NCI-H526 treated with DMSO at 0.1 percent for 48 hours (cell line): ENCODE measurements at regions not wholly inside any gene's neighbourhood (a gene's known extent, or its start where the extent isn't known, plus 50 kb on each side); places are given as distances from the start of the nearest gene placed in this dataset.

Source experiments
- DNase-seq: peaks from one replicate; lab custom pipeline; 2025; lab: John Stamatoyannopoulos, UW

- DNase-seq = no peak
These were observed 105.1 kb upstream of the STT3B start for GRCh38 chr3:31427623-31428022.

DNA sequence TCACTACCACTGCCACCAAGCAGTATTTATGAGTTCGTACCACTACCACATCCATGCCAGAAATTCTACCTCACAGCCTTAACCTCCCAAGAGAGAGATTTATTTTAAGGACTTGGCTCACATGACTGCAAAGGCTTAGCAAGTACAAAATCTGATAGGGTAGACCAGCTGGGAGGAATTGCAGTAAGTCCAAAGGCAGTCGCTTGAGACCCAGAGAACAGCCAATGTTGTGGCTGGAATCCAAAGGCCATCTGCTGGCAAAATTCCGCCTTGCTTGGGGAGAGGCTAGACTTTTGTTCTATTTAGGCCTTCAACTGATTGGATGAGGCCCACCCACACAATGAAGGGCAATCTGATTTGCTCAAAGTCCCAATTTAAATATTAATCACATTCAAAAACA is 101.4 kb upstream of the STT3B start:
- DNase-seq = no peak

DNA sequence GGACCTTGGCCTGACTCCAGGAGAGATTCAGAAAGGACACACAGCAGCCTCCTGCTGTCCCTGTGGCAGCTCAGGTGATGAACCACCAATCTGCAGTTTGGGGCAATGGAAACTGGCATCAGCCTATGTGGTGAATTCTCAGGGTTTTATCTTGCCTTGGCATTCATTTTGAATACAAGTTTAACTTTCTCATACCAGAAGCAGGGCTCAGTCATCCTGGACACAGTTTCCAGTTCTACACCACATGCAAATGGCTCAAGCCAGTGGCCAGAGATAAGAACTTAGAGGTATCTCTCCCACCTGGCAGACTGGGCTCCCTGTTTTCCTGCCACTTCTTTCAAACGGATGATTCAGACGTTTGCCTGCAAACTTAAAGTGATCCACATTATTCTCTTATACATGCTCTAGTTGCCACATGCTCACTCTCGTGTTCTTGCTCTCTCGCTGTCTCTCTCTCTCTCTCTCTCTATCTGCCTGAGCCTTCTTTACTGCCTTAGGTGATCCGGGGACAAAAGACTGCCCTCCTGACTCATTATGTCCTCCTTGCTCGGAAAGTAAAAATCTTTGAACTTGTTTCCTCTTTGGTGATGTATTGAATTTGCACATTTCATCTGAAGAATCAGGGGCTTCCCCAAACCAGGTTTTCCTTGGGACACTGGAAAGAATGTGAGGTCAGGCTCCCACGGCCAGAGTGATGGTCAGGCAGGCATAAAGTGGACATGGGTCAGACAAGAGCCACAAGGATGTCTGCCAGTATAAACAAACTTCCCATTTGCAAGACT is 99.6 kb upstream of the STT3B start:
- no peak for DNase-seq

- no peak for DNase-seq
These were observed 99.1 kb upstream of the STT3B start for GRCh38 chr3:31433679-31433992.

GRCh38 chr3:31434819-31435218 is 97.9 kb upstream of the STT3B start:
- DNase-seq = no peak

GRCh38 chr3:31436830-31437229 is 95.9 kb upstream of the STT3B start:
- DNase-seq = no peak

DNA sequence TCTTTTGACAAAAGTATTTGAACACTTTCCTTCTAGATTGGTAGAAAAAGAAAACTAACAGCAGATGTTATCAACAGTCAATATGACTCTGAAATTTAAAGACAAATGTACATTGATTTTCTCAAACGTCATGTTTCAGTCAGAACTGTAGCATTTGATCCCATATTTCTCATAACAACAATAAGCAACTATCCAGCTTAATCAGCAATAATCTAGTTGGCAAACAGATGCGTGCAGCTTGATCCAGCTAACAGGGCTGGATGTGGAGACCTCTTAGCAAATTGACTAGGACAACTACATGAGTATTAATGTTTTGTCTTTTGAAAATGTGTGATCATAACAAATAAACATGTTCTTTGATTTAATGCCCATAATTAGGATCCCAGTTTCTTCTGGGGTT is 94.0 kb upstream of the STT3B start:
- no peak for DNase-seq

DNA sequence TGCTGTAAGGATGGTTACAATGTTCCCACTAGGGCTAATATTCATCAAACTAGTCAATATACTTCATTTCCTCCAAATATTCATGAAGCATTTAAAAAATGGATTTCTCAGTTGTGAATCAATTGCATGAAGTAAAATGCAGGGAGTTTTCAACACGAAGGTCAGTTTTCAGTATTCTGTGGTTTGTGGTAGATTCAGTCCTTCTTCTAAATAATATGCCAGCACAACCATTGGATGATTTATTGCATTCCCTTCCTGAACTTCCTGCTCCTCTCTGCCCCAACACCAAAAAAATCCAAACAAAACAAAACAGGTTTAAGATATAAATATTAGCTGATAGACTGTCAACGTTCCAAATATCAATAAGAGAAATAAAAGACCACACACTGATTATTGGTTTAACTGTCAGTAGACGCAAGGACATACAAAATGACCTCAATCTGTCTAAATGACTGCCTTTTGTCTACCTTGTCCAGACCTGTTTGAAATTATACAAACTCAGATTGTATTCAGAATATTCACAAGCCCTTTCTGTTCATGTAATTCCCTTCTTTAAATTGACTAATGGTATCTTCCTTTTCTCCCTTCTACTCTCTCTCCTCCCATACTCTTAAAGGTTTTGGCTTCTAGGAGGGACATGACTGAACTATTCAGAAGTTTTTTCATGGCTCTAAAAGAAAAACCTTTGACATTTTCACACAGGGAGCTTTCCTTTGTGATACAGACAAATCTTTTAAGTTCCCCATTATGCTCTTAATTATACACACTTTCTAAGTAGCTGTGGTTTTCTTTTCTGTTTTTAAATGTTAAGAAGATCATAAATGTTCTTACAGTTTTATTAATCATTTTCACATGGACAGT is 92.6 kb upstream of the STT3B start:
- no peak for DNase-seq

- no peak for DNase-seq
These were observed 91.8 kb upstream of the STT3B start for GRCh38 chr3:31440878-31441277.

DNA sequence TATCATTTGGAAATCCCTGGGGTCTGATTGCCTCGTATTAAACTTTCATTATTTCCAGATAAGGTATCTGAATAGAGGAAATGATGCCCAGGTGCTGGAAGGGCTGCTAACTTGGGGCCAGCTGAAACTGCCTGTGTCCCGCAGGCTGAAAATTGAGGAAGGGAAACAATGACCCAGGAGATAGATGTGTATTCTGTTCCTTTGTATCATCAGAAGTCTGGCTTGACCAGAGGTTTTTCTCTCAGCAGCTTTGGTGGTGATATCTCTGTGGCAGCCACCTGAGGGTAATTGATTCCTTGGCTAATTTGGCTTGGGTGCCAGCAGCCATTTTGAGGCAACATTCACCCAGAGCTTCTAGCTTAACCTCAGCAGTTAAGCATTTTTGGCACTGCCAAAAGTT is 90.0 kb upstream of the STT3B start:
- DNase-seq = no peak

- DNase-seq = no peak
These were observed 88.2 kb upstream of the STT3B start for GRCh38 chr3:31444220-31445142.

DNA sequence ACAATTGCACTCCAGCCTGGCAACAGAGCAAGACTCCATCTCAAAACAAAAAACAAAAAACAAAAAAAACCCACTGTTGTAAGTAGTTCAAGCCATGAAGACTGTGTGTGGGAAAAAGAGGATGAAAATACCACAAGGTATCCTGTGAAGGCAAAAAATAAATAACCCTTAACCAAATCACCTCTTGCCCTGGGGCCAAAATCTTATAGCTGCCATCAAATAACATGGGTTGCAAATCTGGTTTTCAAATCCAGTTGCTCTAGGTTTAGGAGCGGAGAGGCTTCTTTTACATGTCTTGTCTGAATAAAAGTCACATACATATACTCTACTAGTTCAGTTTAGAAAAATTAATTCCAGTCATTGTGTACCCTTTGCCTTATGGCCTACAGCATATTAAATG is 87.0 kb upstream of the STT3B start:
- no peak for DNase-seq

GRCh38 chr3:31448035-31448881 is 84.5 kb upstream of the STT3B start:
- no peak for DNase-seq

GRCh38 chr3:31448882-31449243 is 83.9 kb upstream of the STT3B start:
- no peak for DNase-seq

DNA sequence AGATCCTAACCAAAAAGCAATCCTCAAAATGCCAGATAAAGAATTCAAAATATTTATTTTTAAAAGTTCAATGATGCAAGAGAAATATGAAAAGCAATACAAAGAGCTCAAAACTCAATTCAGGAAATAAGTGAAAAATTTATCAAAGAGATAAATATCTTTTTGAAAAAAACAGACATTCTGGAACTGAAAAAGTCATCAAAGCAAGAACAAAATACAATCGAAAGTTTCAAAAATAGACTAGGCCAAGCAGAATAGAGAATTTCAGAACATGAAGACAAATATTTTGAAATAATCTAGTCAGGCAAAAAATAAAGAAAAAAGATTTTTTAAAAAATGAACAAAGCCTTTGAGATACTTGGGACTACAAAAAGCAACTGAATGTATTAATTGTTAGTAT is 83.4 kb upstream of the STT3B start:
- no peak for DNase-seq

- no peak for DNase-seq
These were observed 82.4 kb upstream of the STT3B start for GRCh38 chr3:31450345-31450744.

DNA sequence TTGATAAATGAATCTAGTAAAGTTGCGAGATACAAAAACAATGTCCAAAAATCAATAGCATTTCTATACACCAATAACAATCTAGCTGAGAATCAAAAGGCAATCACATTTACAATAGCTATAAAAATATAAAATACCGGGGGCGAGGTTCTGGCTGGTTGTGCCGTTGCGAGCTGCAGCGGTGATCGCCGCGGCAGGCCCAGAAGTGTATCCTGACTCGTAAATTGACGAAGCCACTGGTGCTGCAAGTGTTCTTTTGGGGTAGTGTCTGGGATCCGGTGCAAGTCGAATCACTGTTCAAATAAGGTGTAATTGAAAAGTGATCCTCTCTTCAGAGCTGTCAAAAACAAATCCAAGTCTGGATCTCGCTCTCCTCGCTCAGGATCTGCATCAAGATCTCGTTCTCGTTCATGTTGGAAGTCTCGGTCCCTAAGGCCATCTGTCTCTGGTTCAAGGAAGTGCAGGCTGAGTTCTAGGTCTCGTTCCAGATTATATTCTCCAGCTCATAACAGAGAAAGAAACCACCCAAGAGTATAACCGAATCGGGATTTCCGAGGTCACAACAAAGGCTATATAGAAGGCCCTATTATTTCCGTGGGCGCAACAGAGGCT is 80.1 kb upstream of the STT3B start:
- no peak for DNase-seq

GRCh38 chr3:31453430-31453829 is 79.3 kb upstream of the STT3B start:
- DNase-seq = no peak

GRCh38 chr3:31455524-31455923 is 77.2 kb upstream of the STT3B start:
- no peak for DNase-seq

GRCh38 chr3:31456373-31456772 is 76.4 kb upstream of the STT3B start:
- DNase-seq = no peak

- no peak for DNase-seq
These were observed 71.3 kb upstream of the STT3B start for GRCh38 chr3:31461426-31461825.
